Neutrophil (primary cell): ENCODE measurements at regions not wholly inside any gene's neighbourhood (a gene's known extent, or its start where the extent isn't known, plus 50 kb on each side); places are given as distances from the start of the nearest gene placed in this dataset.

ENCODE experiments used
- H3K27ac ChIP-seq: fragments of 200-600 bp; sonication (generic); 2 replicates; pipeline ENCODE4 v1.5.1; 2016; ENCODE audit warnings: mild to moderate bottlenecking, moderate library complexity
- H3K27me3 ChIP-seq: fragments of 200-600 bp; sonication (generic); 2 replicates; pipeline ENCODE4 v1.6.0; 2016; ENCODE audit warnings: mild to moderate bottlenecking
- H3K36me3 ChIP-seq: fragments of 200-600 bp; sonication (generic); 2 replicates; pipeline ENCODE4 v1.5.1; 2017
- H3K4me1 ChIP-seq, 2 experiments: fragments of 200-600 bp in 1 of 2; sonication (generic) in 1 of 2; 1 replicate in 1 of 2; 2 replicates in 1 of 2; pipeline versions ENCODE4 v1.5.1 to v1.6.1; 2013 to 2016; ENCODE audit warnings: low read depth in 1 of 2, low read length in 1 of 2, mild to moderate bottlenecking in 1 of 2, moderate library complexity in 1 of 2; ENCODE audit not compliant: control insufficient read depth in 1 of 2, insufficient read depth in 1 of 2
- H3K4me3 ChIP-seq, 2 experiments: fragments of 200-600 bp in 1 of 2; sonication (generic) in 1 of 2; 1 replicate in 1 of 2; 2 replicates in 1 of 2; pipeline ENCODE4 v1.5.1; 2013 to 2016; ENCODE audit warnings: low read depth in 1 of 2, low read length in 1 of 2, mild to moderate bottlenecking in 1 of 2, moderate library complexity in 1 of 2
- H3K9me3 ChIP-seq: fragments of 200-600 bp; sonication (generic); 2 replicates; pipeline ENCODE4 v1.5.1; 2016
- CTCF ChIP-seq: fragments of 200-600 bp; sonication (generic); IDR thresholded peaks from 2 replicates; pipeline ENCODE4 v1.5.1; 2016; ENCODE audit warnings: antibody characterized with exemption

- H3K9me3 ChIP-seq, result no peaks in the 10 kb centered on the region
- no peak for TF ChIP-seq CTCF
- no peak overlapping the region for H3K4me3 ChIP-seq
- H3K4me1 ChIP-seq, result no peaks in the 10 kb centered on the region
- no peaks in the 10 kb centered on the region for H3K27me3 ChIP-seq
- H3K27ac ChIP-seq, result no peak overlapping the region
- no peaks in the 10 kb centered on the region for H3K36me3 ChIP-seq
These were observed 103.3 kb upstream of the SERTM1 start for GRCh38 chr13:36570489-36570888.

DNA sequence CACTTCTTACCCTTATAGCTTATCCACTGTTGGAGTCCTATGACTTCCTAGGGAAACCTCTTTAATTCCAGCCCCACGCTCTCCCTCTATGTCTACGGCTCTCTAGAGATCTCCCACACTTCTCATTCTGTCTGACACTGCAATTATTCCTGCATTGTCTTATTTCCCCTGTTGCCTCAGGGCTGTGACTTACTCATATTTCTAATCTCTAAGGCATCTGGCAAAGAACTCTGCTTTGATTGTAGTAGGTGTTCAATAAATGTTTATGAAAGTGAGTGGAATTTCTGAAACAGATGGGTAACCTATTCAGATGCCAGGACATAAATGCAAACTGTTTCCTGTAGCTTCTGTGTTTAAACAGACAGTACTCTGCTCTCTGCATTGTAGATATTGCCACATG is 102.4 kb upstream of the SERTM1 start:
- Histone ChIP-seq H3K27me3 (no peaks in the 10 kb centered on the region), H3K4me1 (no peaks in the 10 kb centered on the region), H3K36me3 (no peaks in the 10 kb centered on the region), H3K27ac (no peak overlapping the region), H3K4me3 (no peak overlapping the region), H3K9me3 (no peaks in the 10 kb centered on the region)
- no peak for TF ChIP-seq CTCF

GRCh38 chr13:36582977-36583376 is 90.8 kb upstream of the SERTM1 start:
- H3K27ac ChIP-seq, result no peak overlapping the region
- no peaks in the 10 kb centered on the region for H3K4me1 ChIP-seq
- H3K36me3 ChIP-seq, result no peaks in the 10 kb centered on the region
- no peak overlapping the region for H3K4me3 ChIP-seq
- H3K27me3 ChIP-seq, result no peaks in the 10 kb centered on the region
- no peaks in the 10 kb centered on the region for H3K9me3 ChIP-seq
- no peak for TF ChIP-seq CTCF

GRCh38 chr13:36599641-36600040 is 74.2 kb upstream of the SERTM1 start:
- Histone ChIP-seq H3K36me3 (no peaks in the 10 kb centered on the region), H3K27me3 (no peaks in the 10 kb centered on the region), H3K9me3 (no peaks in the 10 kb centered on the region), H3K27ac (no peak overlapping the region), H3K4me3 (no peak overlapping the region), H3K4me1 (no peaks in the 10 kb centered on the region)
- no peak for TF ChIP-seq CTCF

GRCh38 chr13:36601186-36601585 is 72.6 kb upstream of the SERTM1 start:
- Histone ChIP-seq H3K4me1 (no peaks in the 10 kb centered on the region), H3K27ac (no peak overlapping the region), H3K4me3 (no peak overlapping the region), H3K36me3 (no peaks in the 10 kb centered on the region), H3K27me3 (no peaks in the 10 kb centered on the region), H3K9me3 (no peaks in the 10 kb centered on the region)
- TF ChIP-seq CTCF, result no peak

DNA sequence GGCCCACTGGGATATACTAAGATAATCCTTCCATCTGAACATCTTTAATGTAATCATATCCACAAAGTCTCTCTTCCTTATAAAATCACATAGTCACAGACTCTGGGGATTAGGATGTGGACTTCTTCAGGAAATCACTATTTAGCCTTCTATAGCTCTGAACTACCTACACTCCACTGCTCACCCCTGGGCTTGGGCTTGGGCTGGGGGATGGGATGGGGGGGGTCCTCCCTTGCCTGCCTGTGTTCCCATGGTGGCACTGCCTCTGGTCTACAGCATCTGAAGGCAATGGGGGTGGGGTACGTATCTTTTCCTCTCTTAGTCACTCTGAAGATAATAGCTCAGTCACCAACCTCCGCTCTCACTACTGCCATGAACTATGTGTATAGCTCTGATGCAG is 67.8 kb upstream of the SERTM1 start:
- H3K27ac ChIP-seq, result no peak overlapping the region
- no peaks in the 10 kb centered on the region for H3K27me3 ChIP-seq
- no peaks in the 10 kb centered on the region for H3K9me3 ChIP-seq
- no peak overlapping the region for H3K4me3 ChIP-seq
- H3K36me3 ChIP-seq, result no peaks in the 10 kb centered on the region
- no peaks in the 10 kb centered on the region for H3K4me1 ChIP-seq
- TF ChIP-seq CTCF, result no peak
